GM18502 (cell line): ENCODE measurements at regions not wholly inside any gene's neighbourhood (a gene's known extent, or its start where the extent isn't known, plus 50 kb on each side); places are given as distances from the start of the nearest gene placed in this dataset.
"Not testable (repeated sequence)": the region's sequence is repeated elsewhere in the genome, so short reads cannot be mapped to it uniquely, and the experiment has no call there.

Source experiments
- ATAC-seq: cut with Tn5 transposase; IDR thresholded peaks from one replicate; pipeline ENCODE4 v1.9.1; 2021; ENCODE audit warnings: mild to moderate bottlenecking; ENCODE audit not compliant: unreplicated experiment, poor library complexity

DNA sequence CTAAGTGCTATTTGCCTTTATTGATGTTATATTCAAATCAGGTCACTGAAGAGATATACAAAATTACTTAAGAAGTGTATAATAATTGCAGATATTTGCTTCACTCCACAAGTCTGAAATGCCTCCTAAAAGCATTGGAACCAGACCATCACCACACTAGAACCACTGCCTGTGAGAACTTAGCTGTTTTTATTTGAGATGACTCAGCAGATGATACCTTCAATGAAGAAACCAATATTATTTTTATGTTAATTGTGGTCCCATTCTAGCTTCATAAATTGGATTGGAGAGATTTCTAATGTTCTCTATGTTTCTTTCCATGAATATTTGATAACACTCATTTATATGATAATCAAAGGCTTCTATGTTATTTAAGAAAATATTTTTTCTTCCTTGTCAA, 740.6 kb downstream of the KCNT2 start:
- ATAC-seq = no peak

DNA sequence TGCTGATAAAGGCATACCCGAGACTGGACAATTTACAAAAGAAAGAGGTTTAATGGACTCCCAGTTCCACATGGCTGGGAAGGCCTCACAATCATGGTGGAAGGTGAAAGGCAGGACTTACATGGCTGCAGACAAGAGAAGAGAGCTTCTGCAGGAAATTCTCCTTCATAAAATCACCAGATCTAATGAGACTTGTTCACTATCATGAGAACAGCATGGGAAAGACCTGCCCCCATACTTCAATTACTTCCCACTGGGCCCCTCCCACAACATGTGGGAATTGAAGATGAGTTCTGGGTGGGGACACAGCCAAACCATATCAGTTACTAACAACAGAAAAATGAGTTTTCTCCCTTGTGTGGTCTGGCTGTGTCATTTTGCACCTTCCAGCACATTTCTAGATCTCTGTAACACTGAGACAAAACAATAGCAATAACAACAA, 741.4 kb downstream of the KCNT2 start:
- ATAC-seq = no peak

DNA sequence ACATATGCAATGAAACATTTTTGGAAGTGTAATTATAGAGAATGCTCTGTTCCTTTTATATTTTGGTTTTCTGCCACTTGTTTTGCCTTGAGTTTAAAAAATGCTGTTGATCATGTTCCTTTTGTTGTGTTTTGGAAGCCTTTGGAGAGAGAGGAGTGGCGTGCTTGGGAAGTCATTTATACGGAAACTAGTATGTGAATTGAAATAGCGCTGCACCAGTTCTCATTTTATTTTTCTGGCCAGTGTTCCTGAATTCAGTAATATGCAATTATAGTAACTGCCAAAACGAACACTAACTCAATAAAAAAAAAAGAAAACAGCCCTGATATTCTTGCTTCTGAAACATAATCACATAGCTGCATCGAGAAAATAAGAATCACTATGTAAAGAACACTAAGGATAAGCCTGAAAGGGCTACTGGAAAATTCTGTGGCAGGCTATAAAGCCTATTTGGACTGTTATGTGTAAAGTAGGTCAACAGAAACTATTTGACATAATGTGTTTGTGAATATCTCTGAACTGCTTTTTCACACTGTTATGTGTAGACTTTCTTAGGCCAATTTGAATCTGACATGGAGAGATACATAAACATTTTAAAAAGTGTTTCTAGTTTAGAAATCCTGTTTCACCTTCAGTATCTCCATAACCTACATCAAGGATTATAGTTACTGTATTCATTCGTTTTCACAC, 742.0 kb downstream of the KCNT2 start:
- ATAC-seq = no peak

DNA sequence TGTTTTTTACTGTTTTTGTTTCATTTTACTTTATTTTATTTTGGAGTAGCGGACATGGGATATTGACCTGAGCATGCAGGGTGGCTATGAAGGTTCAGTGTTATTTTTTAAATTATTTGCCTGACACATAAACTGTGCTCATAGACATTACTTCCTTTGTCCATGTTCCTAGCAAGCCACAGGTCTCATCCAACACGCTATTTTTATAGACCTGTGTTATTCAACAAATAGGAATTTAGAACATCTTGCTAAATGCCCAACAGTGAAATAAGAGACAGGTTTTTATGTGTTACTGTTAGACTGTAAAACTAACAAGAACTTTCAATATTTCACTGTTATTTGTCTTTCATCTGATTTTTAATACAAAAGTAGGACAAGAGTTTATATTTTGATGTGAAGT, 756.4 kb downstream of the KCNT2 start:
- no peak for ATAC-seq

DNA sequence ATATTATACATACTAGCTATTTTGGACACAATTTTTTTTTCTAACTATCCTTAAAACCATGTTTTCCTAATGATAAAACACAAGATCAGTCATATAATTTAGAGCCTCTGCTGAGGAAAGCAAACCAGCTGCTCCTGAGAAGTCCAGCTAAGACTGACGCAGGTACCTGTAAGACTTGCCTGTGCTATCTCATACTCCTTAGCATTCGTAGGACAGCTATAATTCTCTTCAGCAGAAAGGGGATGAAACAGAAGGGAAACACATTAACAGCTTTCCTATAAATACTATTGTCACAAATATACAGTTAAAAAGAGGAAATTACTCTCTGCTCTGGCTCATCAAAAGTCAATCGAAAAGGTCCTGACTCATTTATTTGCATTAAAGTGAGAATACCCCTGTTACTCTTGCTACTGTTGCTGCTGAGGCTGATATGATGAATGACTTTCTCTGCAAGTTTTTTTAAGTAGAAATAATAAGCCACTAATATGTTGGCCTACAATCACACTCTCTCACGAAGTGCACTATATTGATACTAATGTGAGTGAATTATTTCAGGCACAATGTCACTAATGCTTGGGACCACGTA, 757.1 kb downstream of the KCNT2 start:
- ATAC-seq = no peak

DNA sequence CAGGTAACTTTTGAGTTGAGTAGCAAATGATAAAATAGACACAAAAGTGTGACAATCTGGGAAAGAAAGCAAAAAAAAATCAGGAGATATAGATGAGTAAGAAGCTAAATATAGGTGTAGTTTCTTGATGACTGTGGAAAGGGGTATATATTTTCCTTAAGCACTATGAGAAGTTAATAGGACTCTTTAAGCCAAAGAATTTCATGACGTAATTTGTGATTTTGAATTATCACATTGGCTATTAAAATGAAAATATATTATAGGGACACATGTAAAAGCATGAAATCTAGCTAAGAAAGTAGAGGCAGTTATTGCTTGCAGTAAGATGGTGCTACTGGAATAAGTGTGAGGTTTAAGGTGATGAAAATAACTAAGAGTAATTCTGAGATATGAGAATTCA, 759.1 kb downstream of the KCNT2 start:
- ATAC-seq = no peak

DNA sequence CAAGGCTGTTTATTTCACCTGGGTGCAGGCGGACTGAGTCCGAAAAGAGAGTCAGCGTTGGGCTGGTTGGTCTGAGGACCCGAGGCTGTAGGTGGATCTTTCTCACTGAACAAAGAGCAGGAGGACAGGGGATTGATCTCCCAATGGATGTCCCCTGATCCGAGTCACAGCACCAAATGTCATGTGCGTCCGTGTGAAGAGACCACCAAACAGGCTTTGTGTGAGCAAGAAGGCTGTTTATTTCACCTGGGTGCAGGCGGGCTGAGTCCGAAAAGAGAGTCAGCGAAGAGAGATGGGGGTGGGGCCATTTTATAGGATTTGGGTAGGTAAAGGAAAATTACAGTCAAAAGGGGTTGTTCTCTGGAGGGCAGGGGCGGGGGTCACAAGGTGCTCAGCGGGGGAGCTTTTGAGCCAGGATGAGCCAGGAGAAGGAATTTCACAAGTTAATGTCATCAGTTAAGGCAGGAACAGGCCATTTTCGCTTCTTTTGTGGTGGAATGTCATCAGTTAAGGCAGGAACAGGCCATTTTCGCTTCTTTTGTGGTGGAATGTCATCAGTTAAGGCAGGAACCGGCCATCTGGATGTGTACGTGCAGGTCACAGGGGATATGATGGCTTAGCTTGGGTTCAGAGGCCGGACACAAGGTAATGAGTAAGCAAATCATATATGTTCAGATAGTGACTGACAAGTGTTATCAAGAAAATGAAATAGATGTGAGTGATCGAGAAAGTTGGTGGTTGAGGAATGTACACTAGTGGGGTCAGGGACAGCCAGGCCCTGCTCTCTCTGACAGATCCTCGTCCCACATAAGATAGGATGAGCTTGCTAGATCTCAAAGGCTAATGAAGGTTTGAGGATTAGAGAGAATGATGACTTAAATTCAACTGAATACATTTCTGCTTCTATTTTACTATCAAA, 760.0 kb downstream of the KCNT2 start:
- ATAC-seq = not testable (repeated sequence)

DNA sequence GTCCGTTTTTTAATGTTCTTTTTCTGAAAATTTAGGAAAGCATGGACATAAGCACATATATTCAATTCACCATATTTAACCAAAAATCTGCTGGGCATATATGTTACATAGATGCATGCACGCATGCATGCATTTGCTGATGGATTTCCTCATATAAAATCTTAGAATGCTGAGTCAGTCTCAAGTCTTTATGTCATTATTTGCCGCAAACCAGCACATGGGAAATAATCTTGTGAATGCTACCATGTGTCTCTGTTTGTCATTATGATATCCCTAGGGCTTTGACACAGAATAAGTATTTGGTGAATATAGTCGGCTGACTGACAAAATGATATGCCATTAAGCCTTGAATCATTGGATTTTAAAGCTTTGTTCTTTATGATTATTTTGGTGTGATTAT, 776.5 kb downstream of the KCNT2 start:
- ATAC-seq = no peak

DNA sequence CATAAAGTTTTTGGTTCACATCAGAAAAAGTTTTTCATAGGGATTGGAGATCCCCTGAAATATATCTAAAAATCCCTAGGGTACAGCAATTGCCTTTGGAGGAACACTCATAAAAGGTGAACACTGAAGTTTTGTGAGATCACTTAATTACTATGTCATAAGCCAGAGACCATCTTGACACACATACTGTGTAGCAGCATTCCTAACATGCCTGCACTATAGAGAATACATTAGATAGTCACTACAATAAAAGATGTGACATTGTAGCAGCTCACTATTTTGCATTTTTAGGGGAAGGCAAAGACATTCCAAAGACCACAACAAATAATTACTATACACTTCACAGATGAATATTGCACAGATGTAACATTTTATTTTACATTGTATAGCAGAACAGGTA, 779.9 kb downstream of the KCNT2 start:
- ATAC-seq = no peak

DNA sequence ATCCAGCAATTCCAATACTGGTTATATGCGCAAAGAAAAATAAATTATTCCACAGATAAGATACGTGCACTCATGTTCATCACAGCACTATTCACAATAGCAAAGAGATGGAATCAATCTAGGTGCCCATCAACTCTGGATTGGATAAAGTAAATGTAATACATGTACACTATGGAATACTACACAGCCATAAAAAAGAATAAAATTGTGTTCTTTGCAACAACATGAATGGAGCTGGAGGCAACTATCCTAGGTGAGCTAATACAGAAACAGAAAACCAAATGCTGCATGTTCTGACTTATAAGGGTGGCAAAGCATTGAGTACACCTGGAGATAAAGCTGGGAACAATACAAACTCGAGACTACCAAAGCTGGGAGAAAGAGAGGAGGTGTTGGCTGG, 787.3 kb downstream of the KCNT2 start:
- ATAC-seq = no peak

DNA sequence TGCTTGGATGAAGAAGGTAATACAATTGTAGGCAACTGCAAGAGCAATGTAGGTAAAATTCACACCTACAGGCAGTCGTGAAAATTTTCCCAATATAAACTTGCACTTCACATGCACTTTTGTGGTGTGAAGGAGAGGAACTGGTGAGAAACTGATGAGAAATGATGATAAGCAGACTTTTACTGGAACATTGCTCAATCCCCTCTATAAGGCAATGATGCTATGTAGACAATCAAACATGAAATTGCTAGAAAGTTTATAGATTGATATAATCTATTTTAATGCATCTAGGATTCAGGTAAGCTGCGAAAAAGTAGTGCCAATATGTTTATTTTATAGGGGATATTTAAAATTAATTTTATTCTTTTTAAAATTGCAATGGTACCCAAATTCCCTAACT, 802.2 kb downstream of the KCNT2 start:
- ATAC-seq = no peak

DNA sequence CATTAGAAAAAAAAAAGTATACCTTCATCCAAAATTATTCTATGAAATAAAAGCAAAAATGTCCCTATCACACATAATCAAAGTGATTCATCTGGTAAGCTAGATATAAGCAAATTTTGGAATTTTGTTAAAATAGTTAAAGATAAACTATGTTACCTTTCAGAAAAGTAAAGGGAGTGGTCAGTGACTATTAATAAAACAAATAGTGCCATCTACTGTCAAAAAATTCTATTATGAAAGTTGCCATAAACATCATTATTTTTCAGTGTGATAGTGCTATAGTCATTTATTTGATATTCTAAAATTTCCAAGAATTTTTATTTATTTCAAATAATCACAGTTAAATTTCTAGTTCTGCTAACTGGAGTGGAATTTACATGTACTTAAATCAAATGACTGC, 803.7 kb downstream of the KCNT2 start:
- no peak for ATAC-seq

DNA sequence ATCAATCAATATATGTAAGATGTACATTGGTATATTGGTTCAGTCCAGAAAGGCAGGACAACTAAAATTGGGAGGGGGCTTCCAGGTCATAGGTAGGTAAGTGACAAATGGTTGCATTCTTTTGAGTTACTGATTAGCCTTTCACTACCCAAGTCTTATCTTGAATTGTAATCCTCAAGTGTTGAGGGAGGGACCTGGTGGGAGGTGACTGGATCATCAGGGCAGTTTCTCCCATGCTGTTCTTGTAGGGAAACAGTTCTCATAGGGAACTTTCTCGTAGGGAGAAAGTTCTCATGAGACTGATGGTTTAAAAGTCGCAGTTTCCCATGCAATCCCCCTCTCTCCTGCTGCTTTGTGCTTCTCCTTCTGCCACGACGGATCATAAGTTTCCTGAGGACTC, 809.2 kb downstream of the KCNT2 start:
- ATAC-seq = no peak

DNA sequence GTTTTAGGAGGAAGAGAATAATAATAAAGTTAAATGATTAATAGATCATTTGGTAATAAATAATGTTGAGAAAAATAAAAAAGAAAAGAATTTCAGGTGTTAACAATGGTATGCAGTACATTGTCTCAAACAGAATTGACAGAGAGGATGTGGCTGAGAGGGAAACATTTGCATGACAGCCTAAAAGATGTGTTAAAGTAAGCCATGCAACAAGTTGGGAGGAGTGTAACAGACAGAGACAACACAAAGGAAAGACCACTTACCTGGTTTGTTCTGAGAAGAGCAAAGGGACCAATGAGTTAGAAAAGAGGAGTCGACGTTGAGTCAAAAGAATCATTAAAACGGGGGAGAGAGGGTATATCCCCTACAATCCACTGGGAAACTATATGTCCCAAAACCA, 814.0 kb downstream of the KCNT2 start:
- no peak for ATAC-seq

DNA sequence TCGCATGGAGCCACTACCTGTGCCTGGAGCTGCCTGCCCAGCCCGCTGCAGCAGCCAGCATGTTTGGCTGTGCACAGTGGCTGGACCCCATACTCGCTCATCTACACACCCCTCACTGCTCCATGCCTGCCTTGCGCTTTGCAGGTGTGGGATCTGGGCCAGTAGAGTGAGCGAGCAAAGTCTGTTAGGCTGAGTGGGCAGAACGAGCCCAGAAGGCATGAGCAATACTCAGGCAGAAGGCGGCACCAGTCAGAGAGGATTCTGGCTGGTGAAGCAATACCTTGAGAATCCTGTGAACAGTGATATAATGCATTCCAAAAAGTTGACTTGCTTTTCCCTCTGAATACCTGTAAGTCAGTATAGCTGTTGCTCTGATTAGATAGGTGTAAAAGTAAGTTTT, 816.4 kb downstream of the KCNT2 start:
- ATAC-seq = no peak

DNA sequence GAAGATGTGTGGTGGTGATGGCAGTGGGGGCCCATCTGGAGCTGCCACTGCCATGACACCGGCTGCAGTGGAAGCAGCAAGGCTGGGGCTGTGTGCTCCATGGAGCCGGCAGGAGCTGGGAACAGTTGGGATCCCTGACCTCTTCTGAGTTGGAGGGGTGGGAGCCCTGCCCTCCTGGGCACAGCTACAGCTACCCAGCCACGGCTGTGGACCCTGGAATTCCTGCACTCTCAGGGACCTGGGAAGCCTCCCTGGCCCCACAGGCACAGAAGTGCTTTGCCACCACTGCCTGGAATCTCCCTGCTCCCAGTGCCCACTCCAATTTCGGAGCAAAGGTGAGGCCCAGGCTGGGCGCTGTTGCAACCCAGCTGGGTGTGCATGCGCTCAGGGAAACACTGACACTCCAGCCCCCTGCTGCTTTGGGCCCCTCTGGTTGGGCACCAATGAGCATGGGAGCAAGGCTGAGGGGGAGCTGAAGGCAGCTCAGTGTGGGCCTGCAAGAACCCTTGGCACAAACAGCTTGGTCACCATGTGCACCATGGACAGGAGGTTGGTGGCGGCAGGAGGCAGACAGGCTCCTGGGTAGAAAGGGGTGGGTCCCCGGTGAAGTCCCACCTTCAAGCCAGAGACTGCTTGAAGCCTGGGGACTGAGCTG, 817.6 kb downstream of the KCNT2 start:
- no peak for ATAC-seq

DNA sequence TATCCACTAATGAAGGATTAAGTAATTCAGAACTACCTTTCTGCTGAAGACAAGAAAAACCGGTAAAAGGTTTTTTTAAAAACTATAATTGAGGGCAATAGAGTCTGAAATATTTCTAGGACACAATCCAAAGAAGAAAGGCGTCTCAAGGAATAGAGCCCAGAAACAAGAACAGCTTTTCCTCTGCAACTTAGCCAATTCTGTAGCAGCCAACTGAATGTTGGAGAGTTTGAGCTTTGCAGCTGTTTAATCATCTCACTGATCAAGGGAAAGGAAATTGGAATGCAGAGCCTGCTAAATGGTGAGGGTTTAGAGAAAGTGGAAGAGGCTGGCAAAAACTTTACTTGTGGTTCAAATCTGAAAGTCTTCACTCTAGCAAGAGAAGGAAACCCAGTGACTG, 818.9 kb downstream of the KCNT2 start:
- ATAC-seq = no peak

DNA sequence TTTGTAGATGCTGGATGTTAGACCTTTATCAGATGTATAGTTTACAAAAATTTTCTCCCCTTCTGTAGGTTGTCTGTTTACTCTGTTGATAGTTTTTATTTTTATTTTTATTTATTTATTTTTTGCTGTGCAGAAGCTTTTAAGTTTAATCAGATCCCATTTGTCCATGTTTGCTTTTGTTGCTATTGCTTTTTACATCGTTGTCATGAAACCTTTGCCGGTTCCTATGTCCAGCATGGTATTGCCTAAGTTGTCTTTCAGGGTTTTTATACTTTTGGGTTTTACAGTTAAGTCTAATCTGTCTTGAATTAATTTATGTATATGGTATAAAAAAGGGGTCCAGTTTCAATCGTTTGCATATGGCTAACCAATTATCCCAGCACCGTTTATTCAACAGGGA, 819.5 kb downstream of the KCNT2 start:
- ATAC-seq = no peak

DNA sequence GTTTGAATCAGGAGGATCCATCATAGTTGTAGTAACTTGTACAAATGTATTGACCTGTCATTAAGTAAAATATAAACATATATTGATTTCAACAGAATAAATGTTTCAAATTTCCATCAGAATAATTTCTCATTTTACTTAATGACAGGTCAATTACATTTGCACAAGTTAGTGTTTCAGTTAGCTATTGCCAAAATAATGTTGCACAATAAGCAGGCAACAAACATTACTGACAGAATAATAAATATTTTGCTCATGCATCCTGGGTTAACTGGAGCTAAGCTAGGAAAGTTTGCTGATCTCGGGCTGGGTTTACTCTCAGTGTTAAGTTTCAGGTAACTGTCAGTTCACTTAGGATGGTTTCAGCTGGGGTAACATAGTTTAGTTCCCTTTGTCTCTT, 822.4 kb downstream of the KCNT2 start:
- no peak for ATAC-seq

DNA sequence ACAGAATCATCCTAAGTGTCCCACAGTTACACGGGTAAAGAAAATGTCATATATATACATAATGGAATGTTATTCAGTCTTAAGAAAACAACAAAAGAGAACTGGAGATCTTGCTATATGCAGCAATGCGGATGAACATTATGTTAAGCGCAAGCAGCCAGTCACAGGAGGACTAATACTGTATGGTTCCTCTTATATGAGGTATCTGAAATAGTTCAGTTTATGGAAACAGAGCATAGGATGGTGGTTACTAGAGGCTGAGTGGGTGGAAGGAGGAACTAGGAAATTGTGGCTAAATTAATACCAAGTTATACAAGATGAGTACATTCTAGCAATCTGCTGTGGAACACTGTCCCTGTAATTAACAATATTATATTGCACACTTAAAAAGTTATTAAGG, 834.3 kb downstream of the KCNT2 start:
- no peak for ATAC-seq

DNA sequence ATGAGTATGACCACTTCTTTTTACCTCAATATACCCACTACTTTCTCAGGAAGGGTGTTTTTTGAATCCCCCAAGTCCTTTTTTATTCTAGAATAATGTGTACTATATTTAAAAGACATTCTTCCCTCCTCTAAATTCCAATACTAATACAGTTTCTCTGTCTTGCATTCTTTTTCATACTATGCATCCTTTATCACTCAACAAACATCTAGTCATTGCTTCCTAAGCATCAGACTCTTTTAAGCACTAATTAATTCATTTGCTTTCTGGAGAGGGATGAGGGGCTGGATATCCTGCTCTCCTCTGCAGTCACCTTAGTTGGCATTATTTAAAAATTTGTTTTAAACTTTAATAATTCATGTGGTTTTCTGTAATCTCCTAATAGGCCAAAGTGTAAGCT, 838.8 kb downstream of the KCNT2 start:
- ATAC-seq = no peak
